Activated CD8-positive, alpha-beta memory T cell treated with anti-CD3 and anti-CD28 coated beads for 24 hours (primary cell): ENCODE measurements at regions not wholly inside any gene's neighbourhood (a gene's known extent, or its start where the extent isn't known, plus 50 kb on each side); places are given as distances from the start of the nearest gene placed in this dataset.
"Not testable (repeated sequence)": the region's sequence is repeated elsewhere in the genome, so short reads cannot be mapped to it uniquely, and the experiment has no call there.

Experiments used
- DNase-seq: peaks from one replicate; pipeline ENCODE4 v3.0.0-alpha.2; 2020

GRCh38 chr1:37325509-37326437 lies 148.6 kb upstream of the ZC3H12A start:
- DNase-seq = no peak

- no peak for DNase-seq
These were observed 142.3 kb upstream of the ZC3H12A start for GRCh38 chr1:37332126-37332525.

- no peak for DNase-seq
These were observed 135.7 kb upstream of the ZC3H12A start for GRCh38 chr1:37338658-37339057.

- no peak for DNase-seq
These were observed 131.6 kb upstream of the ZC3H12A start for GRCh38 chr1:37342736-37343135.

GRCh38 chr1:37347104-37347649 lies 127.2 kb upstream of the ZC3H12A start:
- DNase-seq = no peak

GRCh38 chr1:37353871-37354270 lies 120.5 kb upstream of the ZC3H12A start:
- DNase-seq = no peak

GRCh38 chr1:37354876-37355650 lies 119.3 kb upstream of the ZC3H12A start:
- DNase-seq = no peak

- DNase-seq = no peak
These were observed 115.4 kb upstream of the ZC3H12A start for GRCh38 chr1:37358992-37359391.

GRCh38 chr1:37360011-37360410 lies 114.4 kb upstream of the ZC3H12A start:
- no peak for DNase-seq

GRCh38 chr1:37362594-37363385 lies 111.6 kb upstream of the ZC3H12A start:
- DNase-seq = no peak

GRCh38 chr1:37363535-37363934 lies 110.8 kb upstream of the ZC3H12A start:
- no peak for DNase-seq

- not testable (repeated sequence) for DNase-seq
These were observed 105.6 kb upstream of the ZC3H12A start for GRCh38 chr1:37368665-37369315.

- DNase-seq = no peak
These were observed 102.1 kb upstream of the ZC3H12A start for GRCh38 chr1:37372302-37372701.

GRCh38 chr1:37372711-37373110 lies 101.7 kb upstream of the ZC3H12A start:
- DNase-seq = no peak

- DNase-seq = no peak
These were observed 101.0 kb upstream of the ZC3H12A start for GRCh38 chr1:37373413-37373812.

GRCh38 chr1:37380546-37380945 lies 93.8 kb upstream of the ZC3H12A start:
- DNase-seq = not testable (repeated sequence)

- DNase-seq = no peak
These were observed 86.5 kb upstream of the ZC3H12A start for GRCh38 chr1:37387854-37388253.

- DNase-seq = no peak
These were observed 85.1 kb upstream of the ZC3H12A start for GRCh38 chr1:37389327-37389726.

GRCh38 chr1:37391211-37392011 lies 83.0 kb upstream of the ZC3H12A start:
- no peak for DNase-seq

GRCh38 chr1:37392051-37392450 lies 82.3 kb upstream of the ZC3H12A start:
- DNase-seq = no peak
